Fibroblast of lung (primary cell): ENCODE measurements at regions not wholly inside any gene's neighbourhood (a gene's known extent, or its start where the extent isn't known, plus 50 kb on each side); places are given as distances from the start of the nearest gene placed in this dataset.

ENCODE experiments used
- DNase-seq, 2 donors: peaks; one replicate each; pipeline versions ENCODE4 v3.0.0 to v3.0.0-alpha.2; 2010; ENCODE audit warnings: low read depth in 2 of 2
- H2AFZ ChIP-seq: 2 replicates; pipeline ENCODE4 v1.5.1; 2012; ENCODE audit warnings: low read length, control low read depth, inconsistent platforms
- H3K27ac ChIP-seq: 2 replicates; pipeline ENCODE4 v1.5.1; 2011; ENCODE audit warnings: low read length, control low read depth; ENCODE audit not compliant: insufficient read depth
- H3K27me3 ChIP-seq: 2 replicates; pipeline ENCODE4 v1.5.1; 2011; ENCODE audit warnings: mild to moderate bottlenecking, low read length; ENCODE audit not compliant: control insufficient read depth, insufficient read depth
- H3K36me3 ChIP-seq: 2 replicates; pipeline ENCODE4 v1.5.1; 2011; ENCODE audit warnings: low read length; ENCODE audit not compliant: control insufficient read depth, insufficient read depth
- H3K4me1 ChIP-seq: 2 replicates; pipeline ENCODE4 v1.5.1; 2011; ENCODE audit warnings: low read length; ENCODE audit not compliant: control insufficient read depth, insufficient read depth; ENCODE audit errors: extremely low read depth
- H3K4me2 ChIP-seq: 2 replicates; pipeline ENCODE4 v1.5.1; 2011; ENCODE audit warnings: low read length, control low read depth; ENCODE audit not compliant: insufficient read depth; ENCODE audit errors: extremely low read depth
- H3K4me3 ChIP-seq, 4 experiments: fragments of 200-600 bp in 1 of 4; sonication (generic) in 1 of 4; replicated peaks in 1 of 4; 2 replicates each; pipeline ENCODE4 v1.5.1; 2011 to 2016; ENCODE audit warnings: low read length in 4 of 4, low read depth in 3 of 4, mild to moderate bottlenecking in 3 of 4, control low read depth in 2 of 4, inconsistent platforms in 1 of 4, mixed read lengths in 1 of 4; ENCODE audit not compliant: insufficient read depth in 1 of 4; ENCODE audit errors: control extremely low read depth in 1 of 4
- H3K79me2 ChIP-seq: 2 replicates; pipeline ENCODE4 v1.5.1; 2012; ENCODE audit warnings: mild to moderate bottlenecking, low read length, inconsistent platforms; ENCODE audit not compliant: control insufficient read depth, insufficient read depth
- H3K9ac ChIP-seq: 2 replicates; pipeline ENCODE4 v1.5.1; 2011; ENCODE audit warnings: mild to moderate bottlenecking, low read length, control low read depth; ENCODE audit not compliant: insufficient read depth
- H3K9me3 ChIP-seq: 2 replicates; pipeline ENCODE4 v1.5.1; 2012; ENCODE audit warnings: low read depth, low read length; ENCODE audit not compliant: control insufficient read depth, insufficient read depth
- H4K20me1 ChIP-seq: 2 replicates; pipeline ENCODE4 v1.5.1; 2011; ENCODE audit warnings: low read length; ENCODE audit not compliant: control insufficient read depth, insufficient read depth; ENCODE audit errors: extremely low read depth
- CTCF ChIP-seq, 2 donors: IDR thresholded peaks in 1 of 2; conservative IDR thresholded peaks in 1 of 2; 1 replicate in 1 of 2; 2 replicates in 1 of 2; pipeline ENCODE4 v1.5.1; 2011 to 2012; ENCODE audit warnings: low read length in 2 of 2, control low read depth in 1 of 2, inconsistent platforms in 1 of 2, low read depth in 1 of 2, mild to moderate bottlenecking in 1 of 2
- EZH2 ChIP-seq: IDR thresholded peaks from 2 replicates; pipeline ENCODE4 v1.5.1; 2012; ENCODE audit warnings: low read length, control low read depth, mild to moderate bottlenecking; ENCODE audit errors: missing control alignments

- Histone ChIP-seq H3K4me2 (no peak overlapping the region), H3K27me3 (no peaks in the 10 kb centered on the region), H3K4me3 (no peak overlapping the region), H3K9me3 (no peaks in the 10 kb centered on the region), H4K20me1 (no peaks in the 10 kb centered on the region), H3K27ac (no peak overlapping the region), H3K4me1 (no peaks in the 10 kb centered on the region), H3K9ac (no peak overlapping the region), H3K79me2 (no peaks in the 10 kb centered on the region), H3K36me3 (no peaks in the 10 kb centered on the region), H2AFZ (no peak overlapping the region)
- TF ChIP-seq CTCF (conservative IDR thresholded peaks at IDR 0.05 in 1 of 2, IDR thresholded peaks at IDR 0.05 in 1 of 2; ENCODE audit: low read depth in 1 of 2, low read length in 2 of 2) (no peak), EZH2 (no peak)
- DNase-seq, result no peak
Measured at GRCh38 chr4:141972950-141973349, 336.6 kb downstream of the IL15 start.
